Kidney (tissue), 13 donors: ENCODE measurements at regions not wholly inside any gene's neighbourhood (a gene's known extent, or its start where the extent isn't known, plus 50 kb on each side); places are given as distances from the start of the nearest gene placed in this dataset.

Experiments
- DNase-seq, 5 donors: peaks; one replicate each; pipeline ENCODE4 v3.0.0-alpha.2; 2013 to 2020
- FAIRE-seq: peaks from 2 replicates; lab custom pipeline; 2012; peaks lifted over from hg19 to GRCh38; lab: Jason Lieb, UNC
- H3K27ac ChIP-seq, 2 donors: one replicate each; pipeline ENCODE4 v1.7.0; 2013; ENCODE audit warnings: low read depth in 2 of 2, low read length in 2 of 2, inconsistent platforms in 1 of 2
- H3K27me3 ChIP-seq: one replicate; pipeline ENCODE4 v1.7.1; 2013; ENCODE audit warnings: low read length, inconsistent platforms; ENCODE audit not compliant: control insufficient read depth, insufficient read depth
- H3K36me3 ChIP-seq, 3 donors: one replicate each; pipeline versions ENCODE4 v1.7.0 to v1.7.1; 2013; ENCODE audit warnings: low read length in 3 of 3, control low read depth in 1 of 3, inconsistent platforms in 1 of 3; ENCODE audit not compliant: insufficient read depth in 3 of 3, control insufficient read depth in 2 of 3
- H3K4me1 ChIP-seq, 3 donors: one replicate each; pipeline versions ENCODE4 v1.7.0 to v1.7.1; 2013; ENCODE audit warnings: low read length in 3 of 3, inconsistent platforms in 1 of 3, low read depth in 1 of 3; ENCODE audit not compliant: control insufficient read depth in 2 of 3, insufficient read depth in 2 of 3
- H3K4me3 ChIP-seq, 3 donors: one replicate each; pipeline versions ENCODE4 v1.7.0 to v1.8.1; 2013; ENCODE audit warnings: low read length in 3 of 3, control low read depth in 1 of 3, inconsistent platforms in 1 of 3
- H3K9ac ChIP-seq, 3 donors: one replicate each; pipeline versions ENCODE4 v1.7.0 to v1.7.1; 2013; ENCODE audit warnings: low read length in 3 of 3, control low read depth in 1 of 3, inconsistent platforms in 1 of 3
- H3K9me3 ChIP-seq, 3 donors: one replicate each; pipeline versions ENCODE4 v1.7.0 to v1.7.1; 2013; ENCODE audit warnings: low read length in 3 of 3, control low read depth in 1 of 3, inconsistent platforms in 1 of 3; ENCODE audit not compliant: control insufficient read depth in 2 of 3, insufficient read depth in 1 of 3
- CTCF ChIP-seq: IDR thresholded peaks from 3 replicates; pipeline ENCODE4 v1.5.1; 2012; ENCODE audit warnings: mild to moderate bottlenecking, moderate library complexity, borderline replicate concordance; ENCODE audit not compliant: insufficient read depth; ENCODE audit errors: extremely low read depth
- intact Hi-C: fragments of 100-400 bp; cut with DNase I; formaldehyde crosslinking; loops from one replicate; pipeline ENCODE4 v1.11.1; 2022
- donor health status: control.
- donor health status: control.
- donor health status: control.
- donor health status: control.
- donor health status: control.
- donor health status: DM: yes; HTN: yes; CAD: no.
- donor health status: Normal renal cell carcinoma (clear cell type).

- FAIRE-seq (no peak), DNase-seq (no peak)
- Histone ChIP-seq H3K27me3 (no peaks in the 10 kb centered on the region), H3K9me3 (no peaks in the 10 kb centered on the region), H3K4me3 (no peak overlapping the region), H3K27ac (no peak overlapping the region), H3K4me1 (no peaks in the 10 kb centered on the region), H3K36me3 (no peaks in the 10 kb centered on the region), H3K9ac (no peak overlapping the region)
- intact Hi-C loops, result no loop called here
- TF ChIP-seq CTCF, result no peak
Measured at GRCh38 chr21:21858502-21859334, 860.5 kb downstream of the NCAM2 start.

- no peaks in the 10 kb centered on the region for H3K27me3 ChIP-seq
- no peak for TF ChIP-seq CTCF
- DNase-seq, result peak in 2 of 5 donors; percentile 6 to 21
- H3K4me1 ChIP-seq, result no peaks in the 10 kb centered on the region
- H3K9me3 ChIP-seq, result no peaks in the 10 kb centered on the region
- H3K4me3 ChIP-seq, result no peak overlapping the region
- H3K36me3 ChIP-seq, result no peaks in the 10 kb centered on the region
- H3K9ac ChIP-seq, result no peak overlapping the region
- H3K27ac ChIP-seq, result no peak overlapping the region
- intact Hi-C loops, result no loop called here
- FAIRE-seq, result no peak
Measured at GRCh38 chr21:21860888-21861287, 862.7 kb downstream of the NCAM2 start.

DNA sequence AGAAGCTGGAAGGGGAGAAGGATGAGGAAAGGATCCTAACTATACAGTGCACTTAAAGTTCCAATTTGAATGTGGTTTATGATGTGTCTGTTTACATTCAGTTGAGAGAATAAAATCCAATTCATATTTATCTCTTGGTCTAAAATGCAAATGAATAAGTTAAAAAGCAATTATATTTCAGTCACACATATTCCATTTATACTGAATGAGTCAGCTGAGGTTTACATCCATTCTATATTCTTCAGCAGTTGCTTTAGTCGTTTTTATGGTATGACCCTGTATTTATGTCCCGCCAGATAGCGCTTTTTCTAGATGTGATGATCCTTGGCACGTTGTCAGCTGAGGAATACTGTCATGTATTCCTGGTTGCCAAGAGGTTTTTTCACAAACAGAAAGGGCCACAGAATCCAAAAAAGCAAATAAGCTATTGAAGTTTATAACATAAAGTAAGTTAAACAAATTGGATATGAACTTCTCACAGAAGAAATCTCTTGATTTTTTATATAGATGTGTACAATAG lies 866.2 kb downstream of the NCAM2 start:
- no peaks in the 10 kb centered on the region for H3K9me3 ChIP-seq
- H3K27ac ChIP-seq, result no peak overlapping the region
- H3K9ac ChIP-seq, result no peak overlapping the region
- H3K27me3 ChIP-seq, result no peaks in the 10 kb centered on the region
- no peaks in the 10 kb centered on the region for H3K36me3 ChIP-seq
- intact Hi-C loops, result no loop called here
- no peak overlapping the region for H3K4me3 ChIP-seq
- H3K4me1 ChIP-seq, result no peaks in the 10 kb centered on the region
- DNase-seq (no peak), FAIRE-seq (no peak)
- TF ChIP-seq CTCF, result no peak
